ENCODE measurements at regions not wholly inside any gene's neighbourhood (a gene's known extent, or its start where the extent isn't known, plus 50 kb on each side); places are given as distances from the start of the nearest gene placed in this dataset.

DNA sequence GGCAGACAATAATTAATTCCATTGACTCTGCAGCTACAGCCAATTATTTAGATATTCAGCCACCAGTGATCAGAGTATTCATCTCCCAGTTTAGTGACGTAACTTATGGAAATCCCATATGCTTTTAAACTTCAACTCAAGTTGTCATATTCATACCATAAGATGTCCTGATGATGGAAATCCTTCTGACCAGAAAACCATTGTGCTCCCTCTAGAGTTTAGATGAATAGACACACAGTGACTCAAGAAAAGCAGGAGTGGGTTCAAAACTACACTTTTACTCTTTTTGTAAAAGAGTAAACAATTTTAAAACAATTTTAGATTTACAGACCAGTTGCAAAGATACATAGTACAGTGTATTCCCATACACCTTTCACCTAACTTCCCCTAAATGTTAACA, 463.7 kb downstream of the KCNT2 start:
- TF ChIP-seq EED (IDR thresholded peaks at IDR 0.05; ENCODE audit: low read depth) (no peak), PAX5 (IDR thresholded peaks at IDR 0.05; ENCODE audit: borderline replicate concordance, low read depth, low read length) (no peak), RBBP5 (conservative IDR thresholded peaks at IDR 0.05) (no peak), SIN3A (IDR thresholded peaks at IDR 0.05; ENCODE audit: low read depth, low read length) (no peak), TBL1XR1 (IDR thresholded peaks at IDR 0.05; ENCODE audit: low read depth, low read length) (no peak), TCF3 (IDR thresholded peaks at IDR 0.05; ENCODE audit: borderline replicate concordance, insufficient read depth, low read depth, low read length) (no peak), ATF2 (IDR thresholded peaks at IDR 0.05; ENCODE audit: low read length) (no peak), ZNF207 (IDR thresholded peaks at IDR 0.05; ENCODE audit: borderline replicate concordance) (no peak), SREBF1 (IDR thresholded peaks at IDR 0.05; ENCODE audit: low read length) (no peak), CREM (IDR thresholded peaks at IDR 0.05; ENCODE audit: low read depth) (no peak)
- TF ChIP-seq, protein P1, sequence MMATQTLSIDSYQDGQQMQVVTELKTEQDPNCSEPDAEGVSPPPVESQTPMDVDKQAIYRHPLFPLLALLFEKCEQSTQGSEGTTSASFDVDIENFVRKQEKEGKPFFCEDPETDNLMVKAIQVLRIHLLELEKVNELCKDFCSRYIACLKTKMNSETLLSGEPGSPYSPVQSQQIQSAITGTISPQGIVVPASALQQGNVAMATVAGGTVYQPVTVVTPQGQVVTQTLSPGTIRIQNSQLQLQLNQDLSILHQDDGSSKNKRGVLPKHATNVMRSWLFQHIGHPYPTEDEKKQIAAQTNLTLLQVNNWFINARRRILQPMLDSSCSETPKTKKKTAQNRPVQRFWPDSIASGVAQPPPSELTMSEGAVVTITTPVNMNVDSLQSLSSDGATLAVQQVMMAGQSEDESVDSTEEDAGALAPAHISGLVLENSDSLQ (IDR thresholded peaks at IDR 0.05) = no peak
- H4K20me1 ChIP-seq (ENCODE audit: control insufficient read depth, insufficient read depth) = no peaks in the 10 kb centered on the region
- FAIRE-seq (no peak), ATAC-seq (no peak), DNase-seq (ENCODE audit: low read depth, low spot score) (no peak)
- ChIA-PET CTCF (no interaction called here), SMC1A (ENCODE audit: uncharacterized antibody, unreplicated experiment) (no interaction called here), RAD21 (ENCODE audit: unreplicated experiment) (no interaction called here), POLR2A (no interaction called here)
- no peak overlapping the region for H3K4me3 ChIP-seq
- WGBS (ENCODE audit: insufficient coverage, insufficient replicate concordance, low lambda C conversion rate, missing lambda C conversion rate) = 0% methylated on average over 1 of the region's 1 CpG
- no TSS peak for BruUV-seq (replicated peaks)
- in situ Hi-C loops (cut with MboI) = no loop called here
- H3K36me3 ChIP-seq (ENCODE audit: control insufficient read depth in 2 of 2, insufficient read depth in 2 of 2, low read length in 1 of 2) = no peaks in the 10 kb centered on the region
- intact Hi-C loops (cut with micrococcal nuclease; ENCODE audit: unreplicated experiment) = no loop called here
- H3K27ac ChIP-seq (ENCODE audit: control insufficient read depth, insufficient read depth) = no peak overlapping the region
- no peak overlapping the region for H2AFZ ChIP-seq (ENCODE audit: control insufficient read depth, low read depth, low read length)
- H3K4me1 ChIP-seq (ENCODE audit: control insufficient read depth, insufficient read depth, low read length) = no peaks in the 10 kb centered on the region
- H3K9me3 ChIP-seq (replicated peaks; ENCODE audit: control insufficient read depth, insufficient read depth, low read length) = no peaks in the 10 kb centered on the region
- H3K4me2 ChIP-seq (ENCODE audit: control insufficient read depth, insufficient read depth) = no peak overlapping the region
- H3K27me3 ChIP-seq (replicated peaks in 1 of 2; ENCODE audit: control insufficient read depth in 2 of 2, insufficient read depth in 2 of 2, low read length in 1 of 2) = no peaks in the 10 kb centered on the region
- no peak overlapping the region for H3K9ac ChIP-seq (ENCODE audit: control insufficient read depth, insufficient read depth, low read length)
- no peaks in the 10 kb centered on the region for H3K79me2 ChIP-seq (ENCODE audit: control insufficient read depth, insufficient read depth, low read length)
